ENCODE measurements at regions not wholly inside any gene's neighbourhood (a gene's known extent, or its start where the extent isn't known, plus 50 kb on each side); places are given as distances from the start of the nearest gene placed in this dataset.

GRCh38 chr12:74891083-74891668 is 318.5 kb downstream of the KCNC2 start:
- no peak for DNase-seq
- H3K27ac Mint-ChIP-seq, result no peak overlapping the region
- H3K4me1 Mint-ChIP-seq, result no peaks in the 10 kb centered on the region

DNA sequence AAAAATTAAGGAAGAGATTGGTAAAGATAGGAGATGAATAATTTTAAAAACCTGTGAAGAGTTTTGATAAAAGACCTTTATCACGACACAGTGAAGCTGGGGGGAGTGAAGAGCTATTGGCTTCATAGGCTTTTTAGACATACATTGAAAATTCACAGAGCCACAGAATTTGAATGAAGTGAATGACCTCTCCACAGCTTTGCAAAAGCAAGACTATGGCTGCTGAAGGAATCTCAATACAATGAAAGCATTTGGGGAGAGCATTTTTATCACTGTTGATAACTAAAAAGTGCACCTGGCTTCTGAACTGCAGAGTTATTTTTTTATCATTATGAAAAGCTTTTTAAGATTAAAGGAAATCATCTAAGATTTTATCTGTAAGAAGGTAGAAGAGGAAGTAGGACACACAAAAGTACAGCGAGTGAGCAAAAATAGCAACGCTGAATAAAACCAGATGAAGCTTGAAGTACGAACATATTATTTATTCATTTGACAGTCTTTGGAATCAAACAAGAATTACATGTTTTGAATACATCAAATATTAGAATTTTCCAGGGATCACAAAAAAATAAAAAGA is 317.5 kb downstream of the KCNC2 start:
- Mint-ChIP-seq H3K4me3 (no peak overlapping the region), H3K27ac (no peak overlapping the region), H3K4me1 (no peaks in the 10 kb centered on the region), H3K9me3 (no peaks in the 10 kb centered on the region), H3K27me3 (no peaks in the 10 kb centered on the region), H3K36me3 (no peaks in the 10 kb centered on the region)
- DNase-seq, result no peak
- no peak for ATAC-seq (replicated peaks)

More at GRCh38 chr12:74891083-74891668, 318.5 kb downstream of the KCNC2 start:
- H3K36me3 Mint-ChIP-seq, result no peaks in the 10 kb centered on the region
- no peaks in the 10 kb centered on the region for H3K27me3 Mint-ChIP-seq
- ATAC-seq (replicated peaks), result no peak
- H3K9me3 Mint-ChIP-seq, result no peaks in the 10 kb centered on the region
- H3K4me3 Mint-ChIP-seq, result no peak overlapping the region

GRCh38 chr12:74896186-74896585 is 313.5 kb downstream of the KCNC2 start:
- Mint-ChIP-seq H3K36me3 (no peaks in the 10 kb centered on the region), H3K4me1 (no peaks in the 10 kb centered on the region), H3K27me3 (no peaks in the 10 kb centered on the region), H3K4me3 (no peak overlapping the region), H3K9me3 (no peaks in the 10 kb centered on the region), H3K27ac (no peak overlapping the region)
- no peak for DNase-seq
- no peak for ATAC-seq (replicated peaks)

DNA sequence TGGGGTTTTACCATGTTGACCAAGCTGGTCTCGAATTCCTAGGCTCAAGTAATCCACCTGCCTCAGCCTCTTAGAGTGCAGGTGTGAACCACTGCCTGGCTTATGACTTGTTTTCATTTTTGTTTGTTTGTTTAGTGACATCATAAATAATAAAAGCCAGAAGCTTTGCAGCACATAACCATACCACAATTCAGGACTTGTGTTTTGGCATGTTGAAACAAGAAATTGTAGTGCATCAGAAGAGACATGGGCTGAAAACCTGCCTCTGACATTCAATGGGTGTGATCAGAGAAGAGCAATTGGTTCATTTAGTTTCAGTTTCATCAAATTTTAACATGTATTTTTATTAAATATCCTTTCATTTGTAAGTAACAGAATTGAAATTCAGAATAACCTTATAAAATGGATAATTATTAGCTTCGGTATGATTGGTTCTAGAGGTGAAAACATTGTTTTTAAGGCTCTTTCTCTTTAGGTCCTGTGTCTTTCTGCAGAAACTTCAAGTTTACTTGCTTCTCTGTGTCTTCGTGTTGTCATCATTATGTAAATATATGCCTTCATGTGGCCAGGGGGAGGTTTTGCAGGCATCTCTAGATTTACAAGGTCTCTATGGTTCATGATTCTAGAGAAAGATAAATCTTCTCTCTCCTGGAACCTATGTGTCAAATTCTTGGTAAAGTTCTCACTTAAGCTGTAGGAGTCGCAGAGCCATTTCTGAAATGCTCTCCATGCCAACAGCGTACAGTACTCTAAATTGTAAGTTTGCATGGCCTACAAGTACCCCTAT is 312.0 kb downstream of the KCNC2 start:
- ATAC-seq (replicated peaks), result no peak
- Mint-ChIP-seq H3K9me3 (peaks cover 0 to 2% of the 10 kb centered on the region in 2 donors), H3K27ac (no peak overlapping the region), H3K36me3 (no peaks in the 10 kb centered on the region), H3K4me3 (no peak overlapping the region), H3K27me3 (no peaks in the 10 kb centered on the region), H3K4me1 (no peaks in the 10 kb centered on the region)
- DNase-seq, result no peak

DNA sequence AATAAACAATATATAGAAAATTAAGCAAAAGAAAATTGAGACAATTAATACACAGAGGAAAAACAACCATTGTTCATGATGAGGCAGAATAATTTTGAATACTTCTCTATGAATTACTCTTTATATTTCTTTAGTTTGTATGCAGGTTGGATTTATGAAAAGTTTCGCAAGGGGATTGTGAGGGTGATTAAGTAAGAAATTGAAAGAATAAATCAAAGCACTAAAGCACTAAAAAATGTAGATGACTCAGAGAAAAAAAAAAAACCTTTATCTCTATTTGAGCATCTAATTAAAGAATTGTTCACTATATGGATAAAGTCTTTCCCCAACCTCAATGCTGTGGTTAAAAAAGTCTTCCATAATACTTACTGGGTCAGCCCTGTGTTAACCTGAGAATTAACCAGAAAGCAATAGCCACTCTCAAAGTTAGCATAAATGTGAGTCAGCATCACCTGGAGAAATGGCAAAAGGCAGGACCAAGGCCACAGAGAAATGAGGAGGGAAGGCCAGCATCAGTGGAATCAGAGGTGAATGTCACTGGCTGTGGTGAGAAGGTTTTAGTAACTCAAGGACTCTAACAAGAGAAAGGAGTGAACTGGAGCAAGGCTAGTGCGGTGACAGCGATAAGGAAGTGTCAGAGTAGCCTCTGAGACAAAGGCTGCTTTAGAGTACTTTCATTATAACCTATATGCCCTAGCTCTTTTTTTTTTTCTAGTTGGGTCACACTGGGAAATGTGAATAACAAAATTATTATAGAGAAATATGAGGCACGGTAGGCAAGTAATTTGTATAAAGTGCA is 310.4 kb downstream of the KCNC2 start:
- peaks cover 0 to 2% of the 10 kb centered on the region in 2 donors for H3K9me3 Mint-ChIP-seq
- no peaks in the 10 kb centered on the region for H3K4me1 Mint-ChIP-seq
- ATAC-seq (replicated peaks) (no peak), DNase-seq (no peak)
- H3K4me3 Mint-ChIP-seq, result no peak overlapping the region
- no peaks in the 10 kb centered on the region for H3K36me3 Mint-ChIP-seq
- H3K27ac Mint-ChIP-seq, result no peak overlapping the region
- H3K27me3 Mint-ChIP-seq, result no peaks in the 10 kb centered on the region

DNA sequence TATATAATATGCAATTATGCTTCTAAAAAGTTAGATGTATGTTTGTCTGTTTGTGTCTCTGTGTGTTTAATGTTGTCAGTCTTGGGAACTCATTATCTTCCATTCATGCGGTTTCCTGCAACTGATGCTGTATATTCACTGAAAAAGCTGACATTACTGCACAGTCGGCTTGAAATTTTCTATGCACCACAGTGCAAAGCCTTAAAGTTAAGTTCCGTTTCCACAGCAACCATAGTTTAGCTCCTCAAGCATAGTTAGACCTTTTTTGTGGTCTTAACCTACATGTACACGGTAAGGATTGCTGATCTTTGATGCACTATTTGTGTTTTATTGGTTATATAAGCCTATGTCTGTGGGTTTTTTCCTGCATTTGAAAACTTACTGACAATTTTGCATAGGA is 309.4 kb downstream of the KCNC2 start:
- peaks cover 0 to 2% of the 10 kb centered on the region in 2 donors for H3K9me3 Mint-ChIP-seq
- DNase-seq, result no peak
- no peak overlapping the region for H3K4me3 Mint-ChIP-seq

DNA sequence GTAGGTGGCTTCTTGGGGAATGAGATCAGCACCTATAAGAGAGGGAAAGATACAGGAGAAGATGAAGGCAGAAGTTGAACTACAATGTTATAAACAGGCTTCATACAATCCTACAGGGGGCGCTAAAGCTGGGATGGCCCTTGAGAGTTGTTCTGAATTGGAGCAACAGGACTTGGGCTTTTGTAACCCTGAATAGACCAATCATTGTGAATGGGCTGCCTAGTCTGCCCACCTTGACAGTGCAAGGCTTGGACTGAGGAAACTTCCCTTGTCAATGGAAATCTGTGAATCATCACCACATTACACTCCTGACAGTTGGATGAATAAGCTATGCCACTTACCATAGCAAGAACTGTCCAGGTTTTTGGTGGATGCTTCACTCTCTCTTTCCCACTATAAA is 306.1 kb downstream of the KCNC2 start:
- Mint-ChIP-seq H3K27me3 (no peaks in the 10 kb centered on the region), H3K27ac (no peak overlapping the region), H3K9me3 (peaks cover 0 to 2% of the 10 kb centered on the region in 2 donors), H3K4me3 (no peak overlapping the region), H3K4me1 (no peaks in the 10 kb centered on the region), H3K36me3 (no peaks in the 10 kb centered on the region)
- no peak for ATAC-seq (replicated peaks)
- DNase-seq, result no peak

More for the DNA sequence above, 309.4 kb downstream of the KCNC2 start:
- Mint-ChIP-seq H3K27me3 (no peaks in the 10 kb centered on the region), H3K27ac (no peak overlapping the region), H3K4me1 (no peaks in the 10 kb centered on the region), H3K36me3 (no peaks in the 10 kb centered on the region)
- no peak for ATAC-seq (replicated peaks)

GRCh38 chr12:74906224-74906623 is 303.4 kb downstream of the KCNC2 start:
- Mint-ChIP-seq H3K4me1 (no peaks in the 10 kb centered on the region), H3K4me3 (no peak overlapping the region), H3K9me3 (peaks cover 0 to 2% of the 10 kb centered on the region in 2 donors), H3K27ac (no peak overlapping the region), H3K36me3 (no peaks in the 10 kb centered on the region), H3K27me3 (no peaks in the 10 kb centered on the region)
- DNase-seq, result no peak
- ATAC-seq (replicated peaks), result no peak

GRCh38 chr12:74910831-74911230 is 298.8 kb downstream of the KCNC2 start:
- no peak overlapping the region for H3K27ac Mint-ChIP-seq
- H3K27me3 Mint-ChIP-seq, result no peaks in the 10 kb centered on the region
- H3K4me3 Mint-ChIP-seq, result no peak overlapping the region
- H3K4me1 Mint-ChIP-seq, result no peaks in the 10 kb centered on the region
- no peaks in the 10 kb centered on the region for H3K36me3 Mint-ChIP-seq
- H3K9me3 Mint-ChIP-seq, result no peaks in the 10 kb centered on the region
- ATAC-seq (replicated peaks), result no peak
- no peak for DNase-seq

DNA sequence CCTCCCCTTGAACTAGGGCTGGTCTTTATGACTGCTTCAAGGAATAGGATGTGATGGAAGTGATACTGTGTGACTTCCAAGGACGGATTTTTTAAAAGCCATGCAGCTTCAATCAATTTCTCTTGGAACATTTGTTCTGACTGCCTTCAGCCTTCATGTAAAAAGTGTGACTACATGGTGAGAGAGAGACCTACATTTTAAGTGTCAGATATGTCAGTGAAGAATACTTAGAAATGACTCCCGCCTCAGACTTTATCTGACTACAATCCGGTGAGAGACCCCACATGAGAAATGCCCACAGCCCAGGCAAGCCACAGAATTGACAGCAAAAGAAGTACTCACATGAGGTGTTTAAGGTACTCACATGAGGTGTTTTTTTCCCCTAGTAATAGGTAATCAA is 295.3 kb downstream of the KCNC2 start:
- H3K4me3 Mint-ChIP-seq, result no peak overlapping the region
- ATAC-seq (replicated peaks) (no peak), DNase-seq (no peak)
- H3K27me3 Mint-ChIP-seq, result no peaks in the 10 kb centered on the region
- H3K36me3 Mint-ChIP-seq, result no peaks in the 10 kb centered on the region
- H3K4me1 Mint-ChIP-seq, result no peaks in the 10 kb centered on the region
- no peak overlapping the region for H3K27ac Mint-ChIP-seq
- H3K9me3 Mint-ChIP-seq, result no peaks in the 10 kb centered on the region

DNA sequence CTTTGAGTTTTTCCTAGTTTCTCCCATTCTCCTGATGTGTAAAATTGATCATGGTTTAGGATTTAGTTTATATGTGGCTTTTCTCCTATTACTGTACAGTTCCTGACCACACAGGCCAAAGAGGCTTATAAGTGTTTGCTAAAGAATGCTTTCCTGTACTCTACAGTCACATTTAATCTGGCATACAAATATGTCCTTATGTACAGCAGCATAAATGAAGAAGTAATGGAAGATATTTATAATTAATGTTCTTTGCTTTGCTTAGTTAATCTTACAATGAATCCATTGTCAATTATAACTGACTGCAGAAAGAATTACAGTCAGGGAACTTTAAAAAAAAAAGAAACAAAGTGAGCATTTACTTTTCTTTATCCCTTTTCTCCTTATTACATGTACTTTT is 293.9 kb downstream of the KCNC2 start:
- Mint-ChIP-seq H3K9me3 (peaks cover 0 to under 1% of the 10 kb centered on the region in 2 donors), H3K36me3 (no peaks in the 10 kb centered on the region), H3K4me1 (no peaks in the 10 kb centered on the region), H3K27ac (no peak overlapping the region), H3K27me3 (no peaks in the 10 kb centered on the region), H3K4me3 (no peak overlapping the region)
- no peak for DNase-seq
- ATAC-seq (replicated peaks), result no peak

GRCh38 chr12:74917743-74918142 is 291.9 kb downstream of the KCNC2 start:
- Mint-ChIP-seq H3K9me3 (peaks cover 0 to 3% of the 10 kb centered on the region in 2 donors), H3K4me3 (no peak overlapping the region), H3K36me3 (no peaks in the 10 kb centered on the region), H3K27ac (no peak overlapping the region), H3K4me1 (no peaks in the 10 kb centered on the region), H3K27me3 (no peaks in the 10 kb centered on the region)
- DNase-seq (no peak), ATAC-seq (replicated peaks) (no peak)

DNA sequence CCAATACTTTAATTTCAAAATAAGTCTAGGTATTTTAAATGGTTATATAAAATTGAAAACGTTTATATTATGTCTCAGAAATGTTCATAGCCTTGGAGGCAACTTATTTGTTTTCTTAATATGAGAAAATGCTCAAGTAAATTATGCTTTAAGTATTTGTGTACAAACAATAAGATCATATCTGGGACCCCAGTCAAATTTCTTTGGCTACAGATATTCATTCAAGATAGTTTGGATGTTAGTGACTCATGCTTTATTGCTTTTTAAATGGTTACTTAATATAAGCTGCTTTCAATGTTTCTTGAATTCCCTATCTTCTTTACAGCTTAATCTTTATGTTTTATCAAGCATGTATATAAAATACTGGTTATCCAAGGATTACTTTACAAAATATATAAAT is 291.3 kb downstream of the KCNC2 start:
- no peaks in the 10 kb centered on the region for H3K27me3 Mint-ChIP-seq
- no peak overlapping the region for H3K27ac Mint-ChIP-seq
- DNase-seq (no peak), ATAC-seq (replicated peaks) (no peak)
- H3K4me3 Mint-ChIP-seq, result no peak overlapping the region
- no peaks in the 10 kb centered on the region for H3K4me1 Mint-ChIP-seq
- H3K9me3 Mint-ChIP-seq, result peaks cover 3 to 6% of the 10 kb centered on the region in 2 donors
- H3K36me3 Mint-ChIP-seq, result no peaks in the 10 kb centered on the region

DNA sequence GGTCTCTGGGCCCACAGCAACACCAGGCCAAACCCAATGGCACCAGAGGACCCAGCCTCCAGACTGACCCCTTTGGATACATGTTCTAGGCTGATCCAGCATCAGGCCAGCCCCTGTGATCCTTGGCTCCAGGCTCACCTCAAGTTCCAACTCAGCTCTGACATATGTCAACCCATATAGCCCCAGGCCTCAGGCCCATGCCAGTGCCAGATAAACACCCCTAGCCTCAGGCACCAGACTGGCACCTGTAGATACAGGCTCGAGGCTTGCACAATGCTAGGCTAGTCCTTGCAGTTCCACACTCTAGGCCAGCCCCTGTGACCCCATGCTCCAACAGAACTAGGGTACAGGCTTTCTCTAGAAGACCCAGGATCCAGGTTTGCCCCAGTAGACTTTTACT is 287.5 kb downstream of the KCNC2 start:
- no peak for DNase-seq
- Mint-ChIP-seq H3K27me3 (no peaks in the 10 kb centered on the region), H3K9me3 (peaks cover 13 to 14% of the 10 kb centered on the region in 2 donors), H3K36me3 (no peaks in the 10 kb centered on the region), H3K4me1 (no peaks in the 10 kb centered on the region), H3K4me3 (no peak overlapping the region), H3K27ac (no peak overlapping the region)
- ATAC-seq (replicated peaks), result peak in 1 of 2 donors; percentile 4
